ENCODE measurements at regions not wholly inside any gene's neighbourhood (a gene's known extent, or its start where the extent isn't known, plus 50 kb on each side); places are given as distances from the start of the nearest gene placed in this dataset.

DNA sequence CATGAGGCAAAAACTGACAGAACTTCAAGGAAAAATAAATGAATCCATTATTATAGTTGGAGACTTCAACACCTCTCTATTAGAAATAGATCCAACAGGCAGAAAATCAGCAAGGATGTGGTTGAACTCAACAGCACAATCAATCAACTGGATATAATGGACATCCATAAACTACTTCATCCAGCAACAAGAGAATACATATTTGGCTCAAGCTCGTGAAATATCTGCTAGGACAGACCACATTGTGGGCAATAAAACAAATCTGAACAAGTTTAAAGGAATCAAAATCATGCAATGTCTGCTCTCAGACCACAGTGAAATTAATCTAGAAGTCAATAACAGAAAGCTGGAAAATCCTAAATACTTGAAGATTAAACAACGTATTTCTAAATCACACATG lies 362.6 kb downstream of the CD109 start:
- Histone ChIP-seq H3K36me3 (no peaks in the 10 kb centered on the region), H3K4me3 (no peak overlapping the region), H3K27me3 (replicated peaks in 1 of 7) (no peaks in the 10 kb centered on the region), H3K27ac (no peak overlapping the region), H3K4me1 (no peaks in the 10 kb centered on the region), H3K9me3 (no peaks in the 10 kb centered on the region)
- WGBS, 5 donors = 65 to 84% (median 76%) methylated on average over 2 of the region's 2 CpGs
- DNase-seq = no peak
- TF ChIP-seq POLR2A (IDR thresholded peaks at IDR 0.05) = no peak
- no peak for TF ChIP-seq POLR2AphosphoS5 (IDR thresholded peaks at IDR 0.05)
- no peak for TF ChIP-seq CTCF (IDR thresholded peaks at IDR 0.05 in 8 of 11, conservative IDR thresholded peaks at IDR 0.05 in 3 of 11)
- intact Hi-C loops (cut with DNase I; ENCODE audit: low total_unique reads) = no loop called here

DNA sequence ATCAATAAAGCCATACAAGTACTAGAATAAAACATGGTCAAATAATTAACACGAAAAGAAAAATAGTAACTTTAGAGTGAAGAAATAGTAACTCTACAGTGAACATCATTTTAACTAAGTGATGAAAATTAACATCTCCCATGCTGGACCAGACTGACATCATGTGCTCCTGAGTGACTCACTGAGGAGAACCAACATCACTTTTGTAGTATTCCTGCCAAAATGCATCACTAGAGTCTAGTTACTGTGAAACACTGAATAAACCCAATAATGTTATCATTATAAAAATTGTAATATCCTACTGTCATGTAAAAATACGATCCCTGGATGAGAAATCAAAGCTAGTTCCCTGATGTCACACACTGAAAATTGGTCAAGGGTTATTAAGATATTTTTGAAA lies 361.3 kb downstream of the CD109 start:
- intact Hi-C loops (cut with DNase I; ENCODE audit: low total_unique reads) = no loop called here
- 84 to 92% (median 89%) methylated on average over 2 of the region's 2 CpGs for WGBS, 5 donors
- Histone ChIP-seq H3K36me3 (no peaks in the 10 kb centered on the region), H3K9me3 (no peaks in the 10 kb centered on the region), H3K27ac (no peak overlapping the region), H3K4me3 (no peak overlapping the region), H3K4me1 (no peaks in the 10 kb centered on the region), H3K27me3 (replicated peaks in 1 of 7) (no peaks in the 10 kb centered on the region)
- TF ChIP-seq POLR2A (IDR thresholded peaks at IDR 0.05) (no peak), POLR2AphosphoS5 (IDR thresholded peaks at IDR 0.05) (no peak), CTCF (IDR thresholded peaks at IDR 0.05 in 8 of 11, conservative IDR thresholded peaks at IDR 0.05 in 3 of 11) (no peak)
- DNase-seq = no peak

DNA sequence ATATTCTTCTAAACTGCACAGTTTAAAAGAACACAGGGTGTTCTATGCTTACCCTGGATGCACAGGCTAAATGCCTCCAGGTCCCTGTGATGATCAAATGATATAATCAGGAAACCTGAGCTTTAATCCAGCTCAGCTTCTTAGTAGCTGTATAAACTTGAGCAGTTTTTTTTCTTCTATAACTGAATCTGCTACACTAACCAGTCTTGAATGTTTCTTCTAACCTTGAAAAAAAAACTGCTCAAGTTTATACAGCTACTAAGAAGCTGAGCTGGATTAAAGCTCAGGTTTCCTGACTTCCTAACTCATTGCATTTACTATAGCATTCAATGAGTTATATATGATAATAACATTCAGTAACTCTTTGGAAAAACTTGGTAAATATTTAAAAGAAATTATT lies 358.2 kb downstream of the CD109 start:
- no peak for TF ChIP-seq POLR2AphosphoS5 (IDR thresholded peaks at IDR 0.05)
- no peak for TF ChIP-seq CTCF (IDR thresholded peaks at IDR 0.05 in 8 of 11, conservative IDR thresholded peaks at IDR 0.05 in 3 of 11)
- TF ChIP-seq POLR2A (IDR thresholded peaks at IDR 0.05) = no peak
- H3K9me3 ChIP-seq = no peaks in the 10 kb centered on the region
- DNase-seq = no peak
- H3K4me3 ChIP-seq = no peak overlapping the region
- intact Hi-C loops (cut with DNase I; ENCODE audit: low total_unique reads) = no loop called here
- H3K36me3 ChIP-seq = no peaks in the 10 kb centered on the region
- H3K4me1 ChIP-seq = no peaks in the 10 kb centered on the region
- no peaks in the 10 kb centered on the region for H3K27me3 ChIP-seq (replicated peaks in 1 of 7)
- H3K27ac ChIP-seq = no peak overlapping the region

- no peak overlapping the region for H3K27ac ChIP-seq
- peaks cover 0 to 8% (median 0%) of the 10 kb centered on the region in 8 donors for H3K9me3 ChIP-seq
- no peaks in the 10 kb centered on the region for H3K36me3 ChIP-seq
- TF ChIP-seq POLR2A (IDR thresholded peaks at IDR 0.05) = no peak
- TF ChIP-seq POLR2AphosphoS5 (IDR thresholded peaks at IDR 0.05) = no peak
- no peak for TF ChIP-seq CTCF (IDR thresholded peaks at IDR 0.05 in 8 of 11, conservative IDR thresholded peaks at IDR 0.05 in 3 of 11)
- H3K27me3 ChIP-seq (replicated peaks in 1 of 7) = no peaks in the 10 kb centered on the region
- no peaks in the 10 kb centered on the region for H3K4me1 ChIP-seq
- H3K4me3 ChIP-seq = no peak overlapping the region
- intact Hi-C loops (cut with DNase I; ENCODE audit: low total_unique reads) = no loop called here
- 43 to 67% (median 54%) methylated on average over 3 of the region's 3 CpGs for WGBS, 5 donors
- no peak for DNase-seq
Measured at GRCh38 chr6:74050921-74051320, 354.9 kb downstream of the CD109 start.
